ENCODE measurements at regions not wholly inside any gene's neighbourhood (a gene's known extent, or its start where the extent isn't known, plus 50 kb on each side); places are given as distances from the start of the nearest gene placed in this dataset.
A peak's percentile ranks its signal among the peaks of the same experiment; 100 is the strongest.
"Not testable (repeated sequence)": the region's sequence is repeated elsewhere in the genome, so short reads cannot be mapped to it uniquely, and the experiment has no call there.

DNA sequence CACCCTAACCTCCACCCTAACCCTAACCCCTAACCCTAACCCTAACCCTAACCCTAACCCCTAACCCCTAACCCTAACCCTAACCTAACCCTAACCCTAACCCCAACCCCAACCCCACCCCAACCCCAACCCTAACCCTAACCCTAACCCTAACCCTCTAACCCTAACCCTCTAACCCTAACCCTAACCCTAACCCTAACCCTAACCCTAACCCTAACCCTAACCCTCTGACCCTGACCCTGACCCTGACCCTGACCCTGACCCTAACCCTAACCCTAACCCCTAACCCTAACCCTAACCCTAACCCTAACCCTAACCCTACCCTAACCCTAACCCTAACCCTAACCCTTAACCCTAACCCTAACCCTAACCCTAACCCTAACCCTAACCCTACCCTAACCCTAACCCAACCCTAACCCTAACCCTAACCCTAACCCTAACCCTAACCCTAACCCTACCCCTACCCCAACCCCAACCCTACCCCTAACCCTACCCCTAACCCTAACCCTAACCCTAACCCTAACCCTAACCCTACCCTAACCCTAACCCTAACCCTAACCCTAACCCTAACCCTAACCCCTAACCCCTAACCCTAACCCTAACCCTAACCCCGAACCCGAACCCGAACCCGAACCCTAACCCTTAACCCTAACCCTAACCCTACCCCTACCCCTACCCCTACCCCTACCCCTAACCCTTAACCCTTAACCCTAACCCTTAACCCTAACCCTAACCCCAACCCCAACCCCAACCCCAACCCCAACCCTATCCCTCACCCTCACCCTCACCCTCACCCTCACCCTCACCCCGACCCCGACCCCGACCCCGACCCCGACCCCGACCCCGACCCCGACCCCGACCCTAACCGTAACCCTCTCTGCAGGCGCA is 186.2 kb upstream of the CHL1 start:
- H3K4me1 ChIP-seq (ENCODE audit: insufficient read depth, low read length); H3K27ac ChIP-seq (ENCODE audit: low read length); DNase-seq; BruUV-seq (replicated peaks); H3K9me3 ChIP-seq (ENCODE audit: low read length); H3K27me3 ChIP-seq (ENCODE audit: low read length); POLR2A ChIA-PET (ENCODE audit: unreplicated experiment); intact Hi-C loops (cut with micrococcal nuclease); H3K9ac ChIP-seq (ENCODE audit: low read length); CTCF ChIA-PET; H3K36me3 ChIP-seq (ENCODE audit: low read depth, low read length); H4K20me1 ChIP-seq (ENCODE audit: low read length); H3K9me2 ChIP-seq (replicated peaks; ENCODE audit: low read length); H3F3A ChIP-seq (ENCODE audit: low read length, unreplicated experiment); ATAC-seq; H3K4me3 ChIP-seq (ENCODE audit: low read length); H3K79me2 ChIP-seq (ENCODE audit: low read length); H3K4me2 ChIP-seq (ENCODE audit: low read length); H2AFZ ChIP-seq (ENCODE audit: low read length): not testable (repeated sequence)

DNA sequence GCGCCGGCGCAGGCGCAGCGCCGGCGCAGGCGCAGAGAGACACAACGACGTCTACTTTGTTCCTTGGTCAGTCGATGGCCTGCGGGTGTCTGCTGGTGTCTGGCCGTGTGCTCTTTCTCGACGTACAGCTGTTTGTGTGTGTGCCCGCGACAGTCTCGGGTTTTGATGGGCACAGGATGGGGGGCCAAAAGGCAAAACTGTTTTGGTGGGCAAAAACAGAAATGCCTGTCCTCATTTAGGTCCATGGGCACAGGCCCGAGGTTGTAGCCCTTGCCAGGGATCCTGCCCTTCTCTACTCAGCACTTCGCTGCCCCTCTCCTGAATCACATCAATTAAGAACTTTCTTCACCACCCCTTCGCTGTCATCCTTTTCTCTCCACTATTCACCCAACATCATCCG is 184.8 kb upstream of the CHL1 start:
- DNase-seq (no peak), ATAC-seq (no peak; the same call in 1 of the 2 replicates)
- Histone ChIP-seq H3K27ac (ENCODE audit: low read length) (no peak overlapping the region), H3K4me2 (ENCODE audit: low read length) (no peak overlapping the region), H3K36me3 (ENCODE audit: low read depth, low read length) (no peaks in the 10 kb centered on the region), H2AFZ (ENCODE audit: low read length) (no peak overlapping the region), H3K79me2 (ENCODE audit: low read length) (no peaks in the 10 kb centered on the region), H3K27me3 (ENCODE audit: low read length) (no peaks in the 10 kb centered on the region), H3K4me1 (ENCODE audit: insufficient read depth, low read length) (no peaks in the 10 kb centered on the region), H3F3A (ENCODE audit: low read length, unreplicated experiment) (no peaks in the 10 kb centered on the region), H3K4me3 (ENCODE audit: low read length) (no peak overlapping the region), H4K20me1 (ENCODE audit: low read length) (no peaks in the 10 kb centered on the region), H3K9ac (ENCODE audit: low read length) (no peak overlapping the region), H3K9me3 (ENCODE audit: low read length) (no peaks in the 10 kb centered on the region), H3K9me2 (replicated peaks; ENCODE audit: low read length) (no peaks in the 10 kb centered on the region)
- no peak for TF ChIP-seq EZH2phosphoT487 (IDR thresholded peaks at IDR 0.05; ENCODE audit: borderline replicate concordance, low read length)
- TF ChIP-seq, protein P1, sequence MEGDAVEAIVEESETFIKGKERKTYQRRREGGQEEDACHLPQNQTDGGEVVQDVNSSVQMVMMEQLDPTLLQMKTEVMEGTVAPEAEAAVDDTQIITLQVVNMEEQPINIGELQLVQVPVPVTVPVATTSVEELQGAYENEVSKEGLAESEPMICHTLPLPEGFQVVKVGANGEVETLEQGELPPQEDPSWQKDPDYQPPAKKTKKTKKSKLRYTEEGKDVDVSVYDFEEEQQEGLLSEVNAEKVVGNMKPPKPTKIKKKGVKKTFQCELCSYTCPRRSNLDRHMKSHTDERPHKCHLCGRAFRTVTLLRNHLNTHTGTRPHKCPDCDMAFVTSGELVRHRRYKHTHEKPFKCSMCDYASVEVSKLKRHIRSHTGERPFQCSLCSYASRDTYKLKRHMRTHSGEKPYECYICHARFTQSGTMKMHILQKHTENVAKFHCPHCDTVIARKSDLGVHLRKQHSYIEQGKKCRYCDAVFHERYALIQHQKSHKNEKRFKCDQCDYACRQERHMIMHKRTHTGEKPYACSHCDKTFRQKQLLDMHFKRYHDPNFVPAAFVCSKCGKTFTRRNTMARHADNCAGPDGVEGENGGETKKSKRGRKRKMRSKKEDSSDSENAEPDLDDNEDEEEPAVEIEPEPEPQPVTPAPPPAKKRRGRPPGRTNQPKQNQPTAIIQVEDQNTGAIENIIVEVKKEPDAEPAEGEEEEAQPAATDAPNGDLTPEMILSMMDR (conservative IDR thresholded peaks at IDR 0.05; ENCODE audit: low read depth, low read length): no peak
- no peak for TF ChIP-seq EZH2 (IDR thresholded peaks at IDR 0.05; ENCODE audit: low read length, unreplicated experiment)
- intact Hi-C loops (cut with micrococcal nuclease): no loop called here
- POLR2A ChIA-PET (ENCODE audit: unreplicated experiment): no interaction called here
- BruUV-seq (replicated peaks): no TSS peak
- CTCF ChIA-PET: no interaction called here

DNA sequence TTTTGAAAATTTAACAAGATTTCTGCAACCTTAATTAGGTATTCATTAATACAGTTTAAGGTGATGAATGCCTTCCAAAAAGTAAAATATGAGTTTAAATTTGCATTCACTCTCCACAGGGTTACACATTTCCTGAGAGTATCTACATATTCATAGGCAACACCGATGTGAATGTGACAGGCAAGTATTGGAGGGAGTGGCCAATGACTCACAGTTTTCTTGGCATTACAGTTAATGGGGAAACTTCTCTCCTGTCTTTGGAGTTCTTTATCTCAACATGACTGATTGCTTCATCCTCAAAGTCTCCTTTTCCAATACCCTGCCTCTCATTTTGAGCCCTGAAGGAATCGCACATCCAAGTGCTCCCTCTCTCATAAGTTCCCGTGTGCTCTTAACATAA is 181.9 kb upstream of the CHL1 start:
- BruUV-seq (replicated peaks): no TSS peak
- 0 out of 2 replicates have a peak, but pooled peaks cover 6% of the 10 kb centered on the region for H3K9me3 ChIP-seq (ENCODE audit: low read length)
- H3K4me1 ChIP-seq (ENCODE audit: insufficient read depth, low read length): no peaks in the 10 kb centered on the region
- H3K36me3 ChIP-seq (ENCODE audit: low read depth, low read length): no peaks in the 10 kb centered on the region
- H4K20me1 ChIP-seq (ENCODE audit: low read length): no peaks in the 10 kb centered on the region
- ChIA-PET CTCF (no interaction called here), POLR2A (ENCODE audit: unreplicated experiment) (no interaction called here)
- no peaks in the 10 kb centered on the region for H3F3A ChIP-seq (ENCODE audit: low read length, unreplicated experiment)
- no peaks in the 10 kb centered on the region for H3K79me2 ChIP-seq (ENCODE audit: low read length)
- H3K9me2 ChIP-seq (replicated peaks; ENCODE audit: low read length): no peaks in the 10 kb centered on the region
- peak; percentile 40 for DNase-seq
- H3K9ac ChIP-seq (ENCODE audit: low read length): no peak overlapping the region
- TF ChIP-seq EZH2 (IDR thresholded peaks at IDR 0.05; ENCODE audit: low read length, unreplicated experiment) (no peak), EZH2phosphoT487 (IDR thresholded peaks at IDR 0.05; ENCODE audit: borderline replicate concordance, low read length) (no peak)
- TF ChIP-seq, protein P1 (conservative IDR thresholded peaks at IDR 0.05; ENCODE audit: low read depth, low read length): no peak
- H3K27ac ChIP-seq (ENCODE audit: low read length): no peak overlapping the region
- no peak for ATAC-seq
- no peak overlapping the region for H3K4me3 ChIP-seq (ENCODE audit: low read length)
- no peaks in the 10 kb centered on the region for H3K27me3 ChIP-seq (ENCODE audit: low read length)
- no peak overlapping the region for H3K4me2 ChIP-seq (ENCODE audit: low read length)
- intact Hi-C loops (cut with micrococcal nuclease): no loop called here
- no peak overlapping the region for H2AFZ ChIP-seq (ENCODE audit: low read length)
